Activated B cell treated with CpG ODN at 0.5 μM for 24 hours (primary cell): ENCODE measurements at regions not wholly inside any gene's neighbourhood (a gene's known extent, or its start where the extent isn't known, plus 50 kb on each side); places are given as distances from the start of the nearest gene placed in this dataset.

ENCODE experiments used
- ATAC-seq: fragments of 200-7000 bp; cut with Tn5 transposase; one replicate; pipeline ENCODE4 v1.10.0; 2021; ENCODE audit warnings: low read depth, mild to moderate bottlenecking, moderate library complexity
- CTCF ChIA-PET: fragments of 350-600 bp; sonication (Branson Sonifier 250); formaldehyde crosslinking; loops from one replicate; lab custom pipeline; 2021; ENCODE audit warnings: antibody characterized with exemption; lab: Charles Lee
- POLR2A ChIA-PET: fragments of 350-600 bp; sonication (Branson Sonifier 250); formaldehyde crosslinking; loops from one replicate; lab custom pipeline; 2021; ENCODE audit warnings: antibody characterized with exemption; lab: Charles Lee
- DNase-seq: peaks from one replicate; pipeline ENCODE4 v3.0.0; 2022
- H3K27ac Mint-ChIP-seq: one replicate; pipeline ENCODE4 v1.8.0; 2020; ENCODE audit warnings: mixed read lengths
- H3K27me3 Mint-ChIP-seq: one replicate; pipeline ENCODE4 v1.8.0; 2021; ENCODE audit warnings: mixed read lengths
- H3K36me3 Mint-ChIP-seq: one replicate; pipeline ENCODE4 v1.8.0; 2021; ENCODE audit warnings: low read depth, mixed read lengths
- H3K4me1 Mint-ChIP-seq: one replicate; pipeline ENCODE4 v1.8.0; 2021; ENCODE audit warnings: mixed read lengths
- H3K4me3 Mint-ChIP-seq: one replicate; pipeline ENCODE4 v1.8.0; 2020; ENCODE audit warnings: mild to moderate bottlenecking, mixed read lengths
- H3K9me3 Mint-ChIP-seq: one replicate; pipeline ENCODE4 v1.8.0; 2020; ENCODE audit warnings: mixed read lengths
- CTCF ChIP-seq: fragments of 200-600 bp; IDR thresholded peaks from one replicate; pipeline ENCODE4 v1.8.0; 2022; ENCODE audit warnings: antibody characterized with exemption, mild to moderate bottlenecking
- intact Hi-C: fragments of 100-400 bp; cut with micrococcal nuclease; formaldehyde crosslinking; loops from one replicate; pipeline ENCODE4 v1.15.1; 2024

DNA sequence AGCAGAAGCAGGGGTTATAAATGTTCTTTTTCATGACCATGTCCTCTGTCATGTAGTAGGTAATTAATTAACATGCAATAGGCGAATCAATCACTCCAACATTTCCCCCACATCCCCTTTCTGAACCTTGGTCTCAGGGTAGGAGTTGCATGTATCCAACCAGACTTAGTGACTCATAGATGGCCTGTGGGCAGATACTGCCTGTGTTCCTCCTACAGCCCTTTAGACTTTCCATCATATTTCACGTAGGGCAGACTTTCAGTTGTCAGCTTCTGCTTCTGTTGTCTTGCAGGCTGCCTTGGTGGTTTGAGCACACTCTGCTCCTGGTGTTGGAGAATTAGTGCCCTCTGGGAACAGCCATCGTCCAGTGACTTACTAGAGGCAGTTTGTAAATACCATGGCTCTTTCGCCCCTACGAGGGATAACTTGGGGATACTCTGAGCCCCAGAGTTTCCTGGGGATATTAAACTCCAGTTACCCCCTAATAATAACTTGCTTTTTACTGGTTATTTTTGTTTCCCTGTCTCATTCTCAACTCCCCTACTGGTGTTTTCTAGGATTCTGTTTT, 244.4 kb downstream of the EDEM1 start:
- Mint-ChIP-seq H3K27ac (no peak overlapping the region), H3K4me1 (peaks cover 18% of the 10 kb centered on the region), H3K4me3 (no peak overlapping the region), H3K36me3 (no peaks in the 10 kb centered on the region), H3K9me3 (no peaks in the 10 kb centered on the region), H3K27me3 (no peaks in the 10 kb centered on the region)
- TF ChIP-seq CTCF: no peak
- no peak for DNase-seq
- intact Hi-C loops: no loop called here
- ATAC-seq: no peak
- ChIA-PET CTCF (no interaction called here), POLR2A (no interaction called here)

DNA sequence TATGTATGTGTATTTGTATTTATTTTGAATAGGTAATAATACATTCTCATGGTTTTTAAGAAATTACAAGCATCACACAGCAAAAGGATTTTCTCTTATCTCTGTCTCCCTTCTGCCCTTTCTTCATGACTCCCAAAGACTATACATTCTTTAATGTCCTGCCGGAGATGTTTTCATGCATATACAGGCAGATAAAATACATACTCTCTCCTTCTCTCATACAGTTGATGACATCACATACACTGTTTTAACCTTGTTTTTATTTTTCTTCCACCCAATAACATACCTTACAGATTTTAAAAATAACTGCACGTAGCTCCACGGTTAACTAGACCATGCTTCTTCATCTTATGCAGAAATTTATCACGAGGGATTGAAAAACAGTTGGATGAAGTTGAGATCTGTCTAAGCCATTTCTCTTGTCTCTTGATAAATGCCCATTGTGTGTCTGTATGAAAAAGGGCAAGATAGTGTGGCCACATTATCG, 249.8 kb downstream of the EDEM1 start:
- Mint-ChIP-seq H3K27ac (no peak overlapping the region), H3K4me3 (no peak overlapping the region), H3K4me1 (peaks cover 10% of the 10 kb centered on the region), H3K36me3 (no peaks in the 10 kb centered on the region), H3K27me3 (peaks cover 4% of the 10 kb centered on the region), H3K9me3 (no peaks in the 10 kb centered on the region)
- TF ChIP-seq CTCF: no peak
- CTCF ChIA-PET: no interaction called here
- POLR2A ChIA-PET: no interaction called here
- no peak for DNase-seq
- ATAC-seq: no peak
- intact Hi-C loops: no loop called here

DNA sequence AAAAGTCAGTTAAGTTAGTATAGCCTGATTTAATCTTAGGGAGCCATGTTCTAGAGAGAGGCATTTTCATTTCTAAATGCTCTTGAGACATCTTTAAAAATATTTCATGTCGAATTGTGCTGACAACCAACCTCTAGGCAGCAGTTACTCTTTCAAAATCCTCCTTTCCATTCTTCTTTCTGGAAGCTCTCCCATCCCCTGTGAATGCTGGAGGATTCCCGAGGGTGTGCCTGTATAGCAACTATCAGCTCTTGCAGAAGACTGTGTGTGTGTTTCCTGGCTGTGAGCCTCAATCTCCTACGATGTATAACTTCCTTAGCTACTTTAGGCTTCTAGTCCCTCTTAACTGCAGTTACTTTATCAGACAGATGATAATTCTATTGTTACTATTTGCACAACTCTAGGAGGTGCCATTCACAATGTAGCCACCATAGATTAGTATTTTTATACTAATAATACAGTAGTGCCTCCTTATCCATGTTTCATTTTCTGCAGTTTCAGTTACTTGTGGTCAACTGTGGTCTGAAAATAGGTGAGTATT, 250.3 kb downstream of the EDEM1 start:
- no peaks in the 10 kb centered on the region for H3K36me3 Mint-ChIP-seq
- H3K27ac Mint-ChIP-seq: no peak overlapping the region
- peaks cover 10% of the 10 kb centered on the region for H3K4me1 Mint-ChIP-seq
- POLR2A ChIA-PET: no interaction called here
- CTCF ChIA-PET: no interaction called here
- H3K27me3 Mint-ChIP-seq: peaks cover 4% of the 10 kb centered on the region
- no peak for TF ChIP-seq CTCF
- ATAC-seq (no peak), DNase-seq (no peak)
- H3K9me3 Mint-ChIP-seq: no peaks in the 10 kb centered on the region
- no peak overlapping the region for H3K4me3 Mint-ChIP-seq
- intact Hi-C loops: no loop called here

DNA sequence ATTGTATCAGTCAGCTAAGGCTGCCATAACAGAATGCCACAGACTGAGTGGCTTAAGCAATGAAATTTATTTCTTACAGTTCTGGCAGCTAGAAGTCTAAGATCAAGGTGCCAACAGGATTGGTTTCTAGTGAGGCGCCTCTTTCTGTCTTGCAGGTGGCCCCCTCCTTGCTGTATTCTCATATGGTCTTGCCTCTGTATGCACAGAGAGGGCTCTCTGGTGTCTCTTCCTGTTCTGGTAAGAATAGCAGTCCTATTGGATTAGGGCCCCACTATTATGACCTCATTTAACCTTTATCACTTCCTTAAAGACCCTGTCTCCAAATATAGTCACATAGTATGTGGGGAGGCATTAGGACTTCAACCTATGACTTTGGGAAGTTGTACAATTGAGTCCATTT, 253.9 kb downstream of the EDEM1 start:
- ChIA-PET POLR2A (no interaction called here), CTCF (no interaction called here)
- Mint-ChIP-seq H3K4me1 (no peaks in the 10 kb centered on the region), H3K27me3 (peaks cover 6% of the 10 kb centered on the region), H3K36me3 (no peaks in the 10 kb centered on the region), H3K9me3 (peaks cover 6% of the 10 kb centered on the region), H3K4me3 (no peak overlapping the region), H3K27ac (no peak overlapping the region)
- ATAC-seq: no peak
- no peak for DNase-seq
- TF ChIP-seq CTCF: no peak
- intact Hi-C loops: no loop called here

GRCh38 chr3:5442106-5442785, 254.7 kb downstream of the EDEM1 start:
- peaks cover 6% of the 10 kb centered on the region for H3K27me3 Mint-ChIP-seq
- no peak for TF ChIP-seq CTCF
- no peaks in the 10 kb centered on the region for H3K4me1 Mint-ChIP-seq
- ATAC-seq: no peak
- H3K36me3 Mint-ChIP-seq: no peaks in the 10 kb centered on the region
- no peak overlapping the region for H3K4me3 Mint-ChIP-seq
- no peak for DNase-seq
- no peak overlapping the region for H3K27ac Mint-ChIP-seq
- ChIA-PET POLR2A (no interaction called here), CTCF (no interaction called here)
- H3K9me3 Mint-ChIP-seq: peaks cover 6% of the 10 kb centered on the region
- intact Hi-C loops: no loop called here
